22Rv1 (cell line): ENCODE measurements at regions not wholly inside any gene's neighbourhood (a gene's known extent, or its start where the extent isn't known, plus 50 kb on each side); places are given as distances from the start of the nearest gene placed in this dataset.

Experiments used
- H3K27ac ChIP-seq: fragments of 450-650 bp; 2 replicates; pipeline ENCODE4 v1.5.1; 2017
- CTCF ChIP-seq: fragments of 450-650 bp; IDR thresholded peaks from 2 replicates; pipeline ENCODE4 v1.5.1; 2017; ENCODE audit warnings: mild to moderate bottlenecking
- ZFX ChIP-seq: fragments of 450-650 bp; IDR thresholded peaks from 2 replicates; pipeline ENCODE4 v1.6.1; 2017; ENCODE audit warnings: antibody characterized with exemption, borderline replicate concordance

GRCh38 chrX:109855501-109855900 is 122.4 kb upstream of the ACSL4 start:
- no peak overlapping the region for H3K27ac ChIP-seq
- TF ChIP-seq ZFX (no peak), CTCF (no peak)

GRCh38 chrX:109856974-109857373 is 123.9 kb upstream of the ACSL4 start:
- TF ChIP-seq CTCF (peak; percentile 73), ZFX (no peak)
- no peak overlapping the region for H3K27ac ChIP-seq

GRCh38 chrX:109857584-109858228 is 124.6 kb upstream of the ACSL4 start:
- no peak for TF ChIP-seq CTCF
- no peak for TF ChIP-seq ZFX
- no peak overlapping the region for H3K27ac ChIP-seq

GRCh38 chrX:109858602-109859341 is 125.7 kb upstream of the ACSL4 start:
- no peak for TF ChIP-seq ZFX
- TF ChIP-seq CTCF: no peak

GRCh38 chrX:109859651-109860050 is 126.6 kb upstream of the ACSL4 start:
- TF ChIP-seq CTCF: no peak
- no peak for TF ChIP-seq ZFX
- no peak overlapping the region for H3K27ac ChIP-seq

More at GRCh38 chrX:109858602-109859341, 125.7 kb upstream of the ACSL4 start:
- H3K27ac ChIP-seq: no peak overlapping the region

- no peak overlapping the region for H3K27ac ChIP-seq
- no peak for TF ChIP-seq CTCF
- TF ChIP-seq ZFX: no peak
These were observed 129.4 kb upstream of the ACSL4 start for GRCh38 chrX:109862433-109862832.

- TF ChIP-seq CTCF (no peak), ZFX (no peak)
- H3K27ac ChIP-seq: no peak overlapping the region
These were observed 130.8 kb upstream of the ACSL4 start for GRCh38 chrX:109863811-109864210.
